NCI-H774 (cell line): ENCODE measurements at regions not wholly inside any gene's neighbourhood (a gene's known extent, or its start where the extent isn't known, plus 50 kb on each side); places are given as distances from the start of the nearest gene placed in this dataset.

Source experiments
- DNase-seq: peaks from one replicate; lab custom pipeline; 2025; lab: John Stamatoyannopoulos, UW

DNA sequence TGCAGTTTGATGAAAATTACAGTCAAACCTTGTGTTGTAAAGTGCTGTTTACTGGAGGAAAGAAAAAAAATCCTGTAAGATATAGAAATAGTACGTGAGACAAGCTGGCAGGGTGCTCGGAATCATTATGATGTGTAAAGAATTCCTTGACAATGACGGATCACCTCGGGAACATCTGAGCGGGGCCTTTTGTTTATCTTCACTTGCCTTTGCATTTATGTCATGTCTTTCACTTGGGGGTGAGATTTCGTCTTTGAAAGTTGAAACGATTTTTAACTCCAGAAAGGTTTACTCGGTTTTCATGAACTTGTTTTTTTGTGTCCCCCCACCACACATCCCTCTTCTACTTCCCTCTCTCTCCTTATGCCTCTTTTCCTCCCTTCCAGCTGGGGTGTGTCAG lies 128.3 kb upstream of the VEPH1 start:
- DNase-seq: no peak

DNA sequence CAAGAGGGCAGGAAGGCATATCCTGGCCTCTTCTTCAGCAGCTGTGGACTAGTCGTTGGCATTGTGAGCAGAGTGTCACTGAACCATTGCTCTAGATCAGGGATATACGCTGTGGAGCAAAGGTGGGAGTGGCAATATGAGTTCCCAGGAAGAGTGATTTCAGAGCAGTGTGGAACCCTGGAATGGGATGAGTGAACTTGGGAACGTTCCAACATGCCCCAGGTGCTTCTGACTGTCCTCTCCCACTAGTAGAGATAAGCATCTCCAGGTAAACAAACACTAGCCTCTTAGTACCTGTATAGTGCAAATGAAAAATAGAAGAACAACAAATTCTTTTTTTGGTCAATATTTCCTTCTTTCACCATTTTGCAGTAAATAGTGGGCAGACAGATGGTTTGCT lies 123.6 kb upstream of the VEPH1 start:
- no peak for DNase-seq

DNA sequence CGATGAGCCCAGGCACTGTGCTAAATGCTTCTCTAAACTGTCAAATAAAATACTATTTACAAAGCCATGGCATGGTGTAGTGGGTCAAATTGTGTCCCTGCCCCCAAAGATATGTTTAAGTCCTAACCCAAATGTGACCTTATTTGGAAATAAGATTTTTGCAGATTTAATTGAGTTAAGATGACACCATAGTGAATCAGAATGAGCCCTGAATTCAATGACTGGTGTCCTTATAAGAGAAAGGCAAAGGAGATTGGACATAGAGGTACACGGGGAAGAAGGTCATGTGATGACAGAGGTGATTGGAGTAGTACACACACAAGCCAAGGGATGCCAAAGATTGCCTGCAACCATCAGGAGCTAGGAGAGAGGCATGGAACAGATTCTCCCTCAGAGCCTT lies 121.6 kb upstream of the VEPH1 start:
- no peak for DNase-seq

DNA sequence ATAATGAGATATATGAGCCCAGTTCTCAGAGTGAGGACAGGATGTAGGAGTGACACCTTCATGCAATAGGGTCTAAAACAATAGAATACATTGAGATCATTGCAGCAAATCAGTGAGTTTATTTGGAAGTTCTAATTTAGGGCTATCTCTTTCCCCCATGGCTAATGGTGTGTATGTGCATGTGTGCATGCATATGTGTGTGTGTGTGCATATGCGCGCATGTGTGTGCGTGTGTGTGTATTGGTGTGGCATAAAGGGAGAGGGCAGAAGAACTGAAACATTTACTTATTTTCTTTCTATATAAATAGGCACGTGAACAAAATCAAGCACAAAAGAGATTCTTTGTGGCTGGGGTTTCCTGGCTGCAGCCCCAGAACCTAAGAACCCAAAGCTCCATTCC lies 115.7 kb upstream of the VEPH1 start:
- DNase-seq: no peak

GRCh38 chr3:157618075-157618760 lies 115.0 kb upstream of the VEPH1 start:
- DNase-seq: peak; percentile 73

DNA sequence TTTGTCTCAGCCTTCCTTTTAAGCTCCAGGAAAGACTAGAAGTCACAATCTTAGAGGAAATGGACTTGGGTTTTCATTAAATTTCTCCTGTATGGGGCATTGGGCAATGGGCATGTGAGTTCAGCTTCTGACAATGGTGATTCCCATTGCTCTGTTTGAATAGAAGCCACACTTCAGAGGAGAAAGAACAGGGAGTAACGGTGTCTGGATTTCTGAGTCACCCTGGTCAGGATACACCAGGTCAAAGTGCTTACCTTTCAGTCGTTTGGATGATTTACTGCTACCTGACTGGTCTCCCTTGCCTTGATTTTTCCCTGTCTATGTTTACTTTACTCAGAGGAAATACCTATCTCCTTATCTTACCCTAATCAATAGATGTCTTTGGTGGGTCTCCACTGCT lies 111.7 kb upstream of the VEPH1 start:
- DNase-seq: no peak

GRCh38 chr3:157611536-157612076 lies 108.4 kb upstream of the VEPH1 start:
- DNase-seq: no peak

GRCh38 chr3:157610876-157611535 lies 107.8 kb upstream of the VEPH1 start:
- DNase-seq: no peak

DNA sequence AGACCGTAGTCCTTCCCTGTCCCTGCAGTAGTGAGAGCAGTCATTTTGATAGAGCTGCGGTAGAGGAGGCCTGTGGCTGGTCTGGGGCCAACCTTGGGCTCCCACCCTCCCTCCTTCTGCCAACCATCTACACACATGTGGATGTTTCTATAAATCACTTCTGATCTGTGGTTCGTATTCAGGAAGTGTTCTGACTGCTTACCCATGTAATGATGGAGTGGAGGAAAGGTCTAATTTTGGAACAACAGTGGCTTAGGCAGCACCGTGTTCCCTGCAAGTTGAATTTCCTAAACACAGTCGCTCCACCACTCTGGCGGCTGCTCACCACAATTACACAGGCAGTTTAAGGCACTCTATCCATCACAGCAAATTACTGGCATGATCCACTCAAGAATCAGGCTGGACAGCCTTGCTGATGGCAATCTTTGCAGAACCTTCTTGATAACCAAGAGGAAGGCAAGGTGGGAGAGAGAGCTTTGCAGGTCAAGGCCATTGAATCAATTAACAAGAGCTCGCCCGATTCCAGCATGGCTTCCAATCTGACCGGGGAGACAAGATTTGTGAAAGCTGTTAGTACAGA lies 104.7 kb upstream of the VEPH1 start:
- no peak for DNase-seq

- no peak for DNase-seq
Measured at GRCh38 chr3:157606852-157607197, 103.6 kb upstream of the VEPH1 start.

- DNase-seq: peak; percentile 45
Measured at GRCh38 chr3:157606011-157606851, 103.0 kb upstream of the VEPH1 start.

DNA sequence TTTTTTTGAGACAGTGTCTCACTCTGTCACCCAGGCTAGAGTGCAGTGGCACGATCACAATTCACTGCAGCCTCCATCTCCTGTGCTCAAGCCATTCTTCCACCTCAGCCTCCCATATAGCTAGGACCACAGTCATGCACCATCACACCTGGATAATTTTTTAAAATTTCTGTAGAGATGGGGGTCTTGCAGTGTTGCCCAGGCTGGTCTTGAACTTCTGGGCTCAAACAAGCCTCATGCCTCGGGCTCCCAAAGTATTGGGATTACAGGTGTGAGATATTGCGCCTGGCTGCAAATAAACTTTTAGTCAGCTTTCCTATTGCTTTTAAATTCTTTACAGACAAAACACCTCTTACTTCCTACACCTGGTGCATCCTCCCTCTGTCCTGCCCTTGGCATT lies 102.1 kb upstream of the VEPH1 start:
- no peak for DNase-seq

DNA sequence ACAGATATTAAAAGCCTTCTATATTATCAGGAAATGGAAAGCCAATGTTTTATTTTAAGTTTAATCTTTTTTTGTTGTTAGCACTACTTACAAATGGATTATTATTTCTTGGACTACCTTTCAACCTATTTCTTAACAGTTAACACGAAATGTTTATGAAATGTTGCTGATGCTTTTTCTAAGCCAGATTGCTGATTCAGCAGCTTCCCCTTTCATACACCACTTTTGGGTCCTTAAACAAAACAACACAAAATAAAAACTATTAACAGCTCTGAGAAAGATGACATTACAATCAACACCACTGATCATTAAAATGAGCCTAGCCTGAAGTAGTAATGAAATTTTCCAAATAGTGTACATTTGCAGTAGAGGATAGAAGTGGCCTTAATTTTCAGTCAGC lies 99.2 kb upstream of the VEPH1 start:
- no peak for DNase-seq

DNA sequence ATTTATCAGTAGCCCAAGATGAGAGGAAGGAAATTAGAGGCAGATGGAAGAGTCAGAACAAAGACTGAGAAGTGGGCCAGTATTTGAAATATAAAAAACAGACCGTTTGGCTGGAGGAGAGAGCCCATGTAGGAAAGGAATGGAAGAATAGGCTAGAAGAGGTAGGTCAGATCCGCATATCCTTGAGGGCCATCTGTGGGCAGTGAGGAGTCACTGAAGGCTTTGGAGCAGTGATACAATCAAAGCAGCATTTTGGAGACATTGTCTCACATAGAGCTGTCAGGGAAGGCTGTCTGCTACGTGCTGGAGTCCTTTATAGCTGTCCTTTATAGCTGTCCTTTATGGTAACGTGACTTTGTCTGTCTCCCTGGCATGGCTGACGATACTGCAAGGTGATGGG lies 92.0 kb upstream of the VEPH1 start:
- DNase-seq: no peak

DNA sequence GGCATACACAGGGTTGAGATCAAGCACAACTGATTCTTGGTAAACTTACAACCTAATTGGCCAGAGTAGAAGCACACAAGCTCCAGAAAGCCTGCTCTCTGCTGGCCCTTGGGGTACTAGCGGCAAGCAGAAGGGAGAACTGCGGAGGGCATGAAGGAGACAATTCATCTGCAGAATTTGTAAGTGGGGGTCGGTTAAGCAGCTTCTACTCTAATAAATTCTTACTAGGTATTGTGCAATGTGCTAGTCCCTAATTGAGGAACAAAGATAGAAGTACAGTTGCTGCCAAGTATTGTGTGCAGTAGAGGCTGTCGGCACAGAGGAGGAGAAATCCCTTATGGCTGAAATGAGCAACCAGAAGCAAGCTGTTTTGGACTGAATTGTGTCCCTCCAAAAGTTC lies 91.2 kb upstream of the VEPH1 start:
- no peak for DNase-seq

- no peak for DNase-seq
Measured at GRCh38 chr3:157592769-157593168, 89.6 kb upstream of the VEPH1 start.

DNA sequence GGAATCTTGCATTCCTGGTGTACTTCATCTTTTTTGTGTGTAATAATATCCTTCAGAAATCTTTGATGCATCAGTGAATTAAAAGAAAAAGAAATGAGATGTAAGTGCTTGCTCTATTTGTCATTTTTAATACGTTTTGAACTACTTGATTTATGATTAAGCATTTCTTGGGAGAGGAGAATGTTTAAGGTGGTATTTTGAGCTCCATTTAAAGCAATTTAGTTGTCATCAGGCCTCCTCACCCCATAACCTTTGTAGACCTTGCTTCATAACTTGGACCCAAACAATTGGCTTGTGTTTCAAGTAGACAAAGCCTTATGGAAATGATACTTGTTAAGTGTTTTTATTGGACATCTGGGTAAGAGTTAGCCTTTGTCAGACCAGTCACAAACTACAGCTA lies 87.1 kb upstream of the VEPH1 start:
- no peak for DNase-seq

GRCh38 chr3:157589211-157589610 lies 86.0 kb upstream of the VEPH1 start:
- no peak for DNase-seq

- no peak for DNase-seq
Measured at GRCh38 chr3:157588386-157589060, 85.3 kb upstream of the VEPH1 start.

DNA sequence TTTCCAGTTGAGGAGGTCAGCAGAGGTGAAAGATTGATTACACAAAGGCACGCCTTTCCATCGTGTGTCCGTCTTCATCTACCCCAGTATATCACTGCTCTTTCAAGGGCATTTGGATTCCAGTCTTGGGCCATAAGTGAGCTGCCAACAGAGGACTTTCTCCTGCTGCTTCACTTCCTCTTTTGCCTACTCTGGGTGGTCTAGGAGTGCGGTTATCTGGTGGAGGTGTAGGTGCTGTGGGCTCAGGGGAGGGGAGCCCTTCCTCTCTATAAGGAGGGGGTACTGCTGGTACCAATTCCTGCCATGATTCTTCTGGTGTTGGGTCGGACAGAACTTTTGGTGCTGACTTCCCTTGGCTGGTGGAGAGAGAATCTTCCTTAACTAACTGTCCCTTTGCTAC lies 83.1 kb upstream of the VEPH1 start:
- DNase-seq: no peak

- DNase-seq: no peak
Measured at GRCh38 chr3:157585386-157585785, 82.2 kb upstream of the VEPH1 start.

GRCh38 chr3:157582637-157582973 lies 79.4 kb upstream of the VEPH1 start:
- DNase-seq: no peak
